SK-N-SH treated with all-trans-retinoic acid at 6 μM for 48 hours (cell line): ENCODE measurements at regions not wholly inside any gene's neighbourhood (a gene's known extent, or its start where the extent isn't known, plus 50 kb on each side); places are given as distances from the start of the nearest gene placed in this dataset.
"Not testable (repeated sequence)": the region's sequence is repeated elsewhere in the genome, so short reads cannot be mapped to it uniquely, and the experiment has no call there.

Experiments
- ARNTL ChIP-seq: fragments of 450-650 bp; formaldehyde crosslinking; IDR thresholded peaks from 2 replicates; pipeline ENCODE4 v1.5.0; 2020; ENCODE audit warnings: low read depth, mild to moderate bottlenecking, moderate library complexity, borderline replicate concordance
- CSDC2 ChIP-seq: fragments of 250-450 bp; sonication (Bioruptor Pico); IDR thresholded peaks from 2 replicates; pipeline ENCODE4 v1.5.0; 2020; ENCODE audit warnings: mild to moderate bottlenecking, moderate library complexity
- OSR1 ChIP-seq: fragments of 250-450 bp; sonication (Bioruptor Pico); IDR thresholded peaks from 2 replicates; pipeline ENCODE4 v1.8.0; 2022; ENCODE audit warnings: moderate library complexity, mild to moderate bottlenecking, inconsistent platforms
- PPARA ChIP-seq: fragments of 250-450 bp; sonication (Bioruptor Pico); IDR thresholded peaks from 2 replicates; pipeline ENCODE4 v1.5.0; 2020; ENCODE audit warnings: mild to moderate bottlenecking, borderline replicate concordance
- RARB ChIP-seq: fragments of 250-450 bp; sonication (Bioruptor Pico); IDR thresholded peaks from 2 replicates; pipeline ENCODE4 v1.8.0; 2021; ENCODE audit warnings: mild to moderate bottlenecking, moderate library complexity
- ZFP3 ChIP-seq: fragments of 250-450 bp; sonication (Bioruptor Pico); IDR thresholded peaks from 2 replicates; pipeline ENCODE4 v1.5.0; 2020; ENCODE audit warnings: mild to moderate bottlenecking, moderate library complexity
- ZFP30 ChIP-seq: fragments of 450-650 bp; formaldehyde crosslinking; IDR thresholded peaks from 2 replicates; pipeline ENCODE4 v1.5.0; 2022; ENCODE audit warnings: mild to moderate bottlenecking, moderate library complexity
- ZNF565 ChIP-seq: fragments of 450-650 bp; formaldehyde crosslinking; conservative IDR thresholded peaks from 2 replicates; pipeline ENCODE4 v1.5.0; 2020; ENCODE audit warnings: low read depth, mild to moderate bottlenecking, moderate library complexity
- TF ChIP-seq, protein P1 (sequence below): fragments of 250-450 bp; sonication (Bioruptor Pico); IDR thresholded peaks from 2 replicates; pipeline ENCODE4 v1.5.0; 2020; ENCODE audit warnings: mild to moderate bottlenecking, moderate library complexity
- TF ChIP-seq, protein P2 (sequence below): fragments of 250-450 bp; sonication (Bioruptor Pico); IDR thresholded peaks from 2 replicates; pipeline ENCODE4 v1.5.1; 2021; ENCODE audit warnings: mild to moderate bottlenecking, moderate library complexity
- TF ChIP-seq, protein P3 (sequence below): fragments of 250-450 bp; sonication (Bioruptor Pico); IDR thresholded peaks from 2 replicates; pipeline ENCODE4 v1.8.0; 2021; ENCODE audit warnings: low read depth, mild to moderate bottlenecking, moderate library complexity, borderline replicate concordance

DNA sequence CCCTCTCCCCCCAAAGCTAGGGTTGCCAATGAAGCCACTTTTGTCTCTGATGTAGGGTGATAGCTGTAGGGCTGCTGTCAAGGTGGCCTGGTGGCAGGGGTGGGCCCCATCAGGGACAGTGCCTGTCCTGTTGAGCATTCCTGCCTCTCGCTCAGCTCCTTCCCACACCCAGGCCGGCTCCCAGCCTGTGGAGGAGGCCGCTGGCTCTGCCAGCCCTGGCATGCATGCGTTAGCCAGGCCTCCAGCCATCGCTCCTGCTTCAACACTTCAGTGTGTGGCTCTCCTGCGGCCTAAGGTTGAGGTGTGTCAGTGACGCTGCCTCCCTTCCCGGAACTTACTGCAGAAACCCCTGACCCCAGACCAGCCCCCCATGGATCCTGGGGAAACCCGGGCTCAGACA, 194.5 kb downstream of the TBC1D2B start:
- not testable (repeated sequence) for TF ChIP-seq ZFP30 (CRISPR knock-in tag); ARNTL; ZFP3 (CRISPR knock-in tag); PPARA (CRISPR knock-in tag); RARB (CRISPR knock-in tag); ZNF565 (CRISPR knock-in tag); OSR1 (CRISPR knock-in tag); CSDC2 (CRISPR knock-in tag)
- TF ChIP-seq, protein P1, sequence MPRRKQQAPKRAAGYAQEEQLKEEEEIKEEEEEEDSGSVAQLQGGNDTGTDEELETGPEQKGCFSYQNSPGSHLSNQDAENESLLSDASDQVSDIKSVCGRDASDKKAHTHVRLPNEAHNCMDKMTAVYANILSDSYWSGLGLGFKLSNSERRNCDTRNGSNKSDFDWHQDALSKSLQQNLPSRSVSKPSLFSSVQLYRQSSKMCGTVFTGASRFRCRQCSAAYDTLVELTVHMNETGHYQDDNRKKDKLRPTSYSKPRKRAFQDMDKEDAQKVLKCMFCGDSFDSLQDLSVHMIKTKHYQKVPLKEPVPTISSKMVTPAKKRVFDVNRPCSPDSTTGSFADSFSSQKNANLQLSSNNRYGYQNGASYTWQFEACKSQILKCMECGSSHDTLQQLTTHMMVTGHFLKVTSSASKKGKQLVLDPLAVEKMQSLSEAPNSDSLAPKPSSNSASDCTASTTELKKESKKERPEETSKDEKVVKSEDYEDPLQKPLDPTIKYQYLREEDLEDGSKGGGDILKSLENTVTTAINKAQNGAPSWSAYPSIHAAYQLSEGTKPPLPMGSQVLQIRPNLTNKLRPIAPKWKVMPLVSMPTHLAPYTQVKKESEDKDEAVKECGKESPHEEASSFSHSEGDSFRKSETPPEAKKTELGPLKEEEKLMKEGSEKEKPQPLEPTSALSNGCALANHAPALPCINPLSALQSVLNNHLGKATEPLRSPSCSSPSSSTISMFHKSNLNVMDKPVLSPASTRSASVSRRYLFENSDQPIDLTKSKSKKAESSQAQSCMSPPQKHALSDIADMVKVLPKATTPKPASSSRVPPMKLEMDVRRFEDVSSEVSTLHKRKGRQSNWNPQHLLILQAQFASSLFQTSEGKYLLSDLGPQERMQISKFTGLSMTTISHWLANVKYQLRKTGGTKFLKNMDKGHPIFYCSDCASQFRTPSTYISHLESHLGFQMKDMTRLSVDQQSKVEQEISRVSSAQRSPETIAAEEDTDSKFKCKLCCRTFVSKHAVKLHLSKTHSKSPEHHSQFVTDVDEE = not testable (repeated sequence)
- TF ChIP-seq, protein P2, sequence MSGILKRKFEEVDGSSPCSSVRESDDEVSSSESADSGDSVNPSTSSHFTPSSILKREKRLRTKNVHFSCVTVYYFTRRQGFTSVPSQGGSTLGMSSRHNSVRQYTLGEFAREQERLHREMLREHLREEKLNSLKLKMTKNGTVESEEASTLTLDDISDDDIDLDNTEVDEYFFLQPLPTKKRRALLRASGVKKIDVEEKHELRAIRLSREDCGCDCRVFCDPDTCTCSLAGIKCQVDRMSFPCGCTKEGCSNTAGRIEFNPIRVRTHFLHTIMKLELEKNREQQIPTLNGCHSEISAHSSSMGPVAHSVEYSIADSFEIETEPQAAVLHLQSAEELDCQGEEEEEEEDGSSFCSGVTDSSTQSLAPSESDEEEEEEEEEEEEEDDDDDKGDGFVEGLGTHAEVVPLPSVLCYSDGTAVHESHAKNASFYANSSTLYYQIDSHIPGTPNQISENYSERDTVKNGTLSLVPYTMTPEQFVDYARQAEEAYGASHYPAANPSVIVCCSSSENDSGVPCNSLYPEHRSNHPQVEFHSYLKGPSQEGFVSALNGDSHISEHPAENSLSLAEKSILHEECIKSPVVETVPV (CRISPR knock-in tag) = not testable (repeated sequence)
- TF ChIP-seq, protein P3, sequence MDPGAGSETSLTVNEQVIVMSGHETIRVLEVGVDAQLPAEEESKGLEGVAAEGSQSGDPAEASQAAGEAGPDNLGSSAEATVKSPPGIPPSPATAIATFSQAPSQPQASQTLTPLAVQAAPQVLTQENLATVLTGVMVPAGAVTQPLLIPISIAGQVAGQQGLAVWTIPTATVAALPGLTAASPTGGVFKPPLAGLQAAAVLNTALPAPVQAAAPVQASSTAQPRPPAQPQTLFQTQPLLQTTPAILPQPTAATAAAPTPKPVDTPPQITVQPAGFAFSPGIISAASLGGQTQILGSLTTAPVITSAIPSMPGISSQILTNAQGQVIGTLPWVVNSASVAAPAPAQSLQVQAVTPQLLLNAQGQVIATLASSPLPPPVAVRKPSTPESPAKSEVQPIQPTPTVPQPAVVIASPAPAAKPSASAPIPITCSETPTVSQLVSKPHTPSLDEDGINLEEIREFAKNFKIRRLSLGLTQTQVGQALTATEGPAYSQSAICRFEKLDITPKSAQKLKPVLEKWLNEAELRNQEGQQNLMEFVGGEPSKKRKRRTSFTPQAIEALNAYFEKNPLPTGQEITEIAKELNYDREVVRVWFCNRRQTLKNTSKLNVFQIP (CRISPR knock-in tag) = not testable (repeated sequence)
